SHP77 treated with DMSO at 0.1 percent for 48 hours (cell line): ENCODE measurements at regions not wholly inside any gene's neighbourhood (a gene's known extent, or its start where the extent isn't known, plus 50 kb on each side); places are given as distances from the start of the nearest gene placed in this dataset.
"Not testable (repeated sequence)": the region's sequence is repeated elsewhere in the genome, so short reads cannot be mapped to it uniquely, and the experiment has no call there.

Source experiments
- DNase-seq: peaks from one replicate; lab custom pipeline; 2025; lab: John Stamatoyannopoulos, UW

- not testable (repeated sequence) for DNase-seq
Observed at GRCh38 chr4:3589379-3589778, 57.2 kb upstream of the LRPAP1 start.

DNA sequence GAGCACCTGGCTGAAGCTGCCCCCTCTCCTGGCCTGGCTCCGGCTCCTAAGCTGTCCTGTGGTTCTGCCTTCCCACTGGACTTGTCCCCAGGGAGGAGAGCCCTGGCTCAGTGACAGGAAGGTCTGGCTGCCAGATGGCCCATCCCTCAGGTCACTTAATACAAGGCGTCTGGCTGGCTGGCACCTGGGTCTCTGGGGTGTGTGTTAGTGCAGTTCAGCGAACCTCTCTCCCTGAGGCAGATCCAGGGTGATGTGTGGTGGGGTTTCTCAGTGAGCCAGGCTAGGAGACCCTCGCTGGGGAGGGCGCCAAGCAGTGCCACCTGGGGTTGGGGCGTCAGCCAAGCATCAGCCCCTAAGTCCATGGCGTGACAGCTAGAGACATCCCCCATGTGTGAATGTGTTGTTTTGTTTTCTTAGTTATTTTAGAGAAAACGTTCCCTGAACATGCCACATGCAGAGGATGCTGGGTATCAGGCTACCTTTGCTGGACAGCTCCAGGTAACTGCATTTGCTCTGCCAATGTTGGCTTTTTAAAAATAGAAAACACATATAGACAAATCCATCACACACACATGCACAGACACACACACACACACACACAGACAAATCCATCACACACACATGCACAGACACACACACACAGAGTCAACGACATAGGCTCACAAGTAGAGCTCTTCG, 56.4 kb upstream of the LRPAP1 start:
- not testable (repeated sequence) for DNase-seq

DNA sequence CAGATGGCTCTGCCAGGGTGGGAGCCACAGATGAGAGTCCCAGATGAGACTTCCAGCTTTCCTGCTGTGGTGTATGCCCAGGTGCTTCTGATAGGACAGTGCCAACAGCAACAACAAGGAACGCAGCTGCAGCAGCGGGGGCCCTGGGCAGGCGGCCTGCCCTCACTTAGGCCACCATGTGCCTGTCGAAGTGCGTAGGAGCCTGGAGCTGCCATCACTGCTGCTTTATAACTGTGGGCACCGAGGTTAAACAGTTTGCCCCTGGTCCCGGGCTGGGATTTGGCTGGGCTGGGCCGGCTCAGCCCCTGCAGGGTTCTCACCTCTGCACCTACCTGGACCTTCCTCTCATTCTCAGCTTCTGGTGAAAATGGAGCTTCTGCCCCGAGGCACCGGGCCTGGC, 54.4 kb upstream of the LRPAP1 start:
- DNase-seq: not testable (repeated sequence)

DNA sequence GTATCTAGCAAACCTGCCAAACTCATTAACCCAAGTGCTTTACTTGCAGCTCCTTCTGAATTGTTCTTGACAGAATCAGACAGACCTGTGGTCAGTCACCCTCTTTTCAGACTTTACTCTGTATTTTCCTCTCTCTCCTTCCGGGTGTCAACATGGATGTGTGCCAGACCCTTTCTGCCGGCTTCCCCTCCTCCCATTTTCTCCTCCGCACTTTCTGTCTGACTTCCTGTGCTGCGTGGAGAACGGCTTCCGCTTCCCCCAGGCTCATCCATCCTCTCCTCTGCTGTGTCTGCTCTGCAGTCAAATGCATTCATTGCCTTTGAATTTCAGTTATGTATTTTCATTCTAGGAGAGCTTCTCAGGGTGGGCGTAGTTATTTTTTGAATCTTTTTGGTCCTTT, 53.3 kb upstream of the LRPAP1 start:
- not testable (repeated sequence) for DNase-seq

GRCh38 chr4:3582091-3582475, 49.9 kb upstream of the LRPAP1 start:
- no peak for DNase-seq
